ENCODE measurements at regions not wholly inside any gene's neighbourhood (a gene's known extent, or its start where the extent isn't known, plus 50 kb on each side); places are given as distances from the start of the nearest gene placed in this dataset.

GRCh38 chr13:53907891-53908290 is 879.3 kb downstream of the OLFM4 start:
- no peak for DNase-seq

GRCh38 chr13:53920916-53921315 is 892.3 kb downstream of the OLFM4 start:
- DNase-seq = peak; percentile 43

- peak; percentile 25 for DNase-seq
These were observed 892.9 kb downstream of the OLFM4 start for GRCh38 chr13:53921473-53921872.

GRCh38 chr13:53941588-53942190 is 913.1 kb downstream of the OLFM4 start:
- DNase-seq = no peak

- DNase-seq = no peak
These were observed 917.9 kb downstream of the OLFM4 start for GRCh38 chr13:53946500-53946899.

- DNase-seq = no peak
These were observed 924.6 kb downstream of the OLFM4 start for GRCh38 chr13:53953183-53953582.
